B cell (primary cell): ENCODE measurements at regions not wholly inside any gene's neighbourhood (a gene's known extent, or its start where the extent isn't known, plus 50 kb on each side); places are given as distances from the start of the nearest gene placed in this dataset.

Source experiments
- CTCF ChIP-seq: fragments of 200-600 bp; IDR thresholded peaks from one replicate; pipeline ENCODE4 v1.8.0; 2022; ENCODE audit warnings: antibody characterized with exemption, mild to moderate bottlenecking
- EZH2 ChIP-seq: IDR thresholded peaks from 2 replicates; pipeline ENCODE4 v1.6.1; 2012; ENCODE audit warnings: borderline replicate concordance, low read depth, mild to moderate bottlenecking, moderate library complexity, low read length; ENCODE audit not compliant: insufficient read depth, poor library complexity, severe bottlenecking

GRCh38 chr10:124231168-124232155 is 138.1 kb upstream of the CHST15 start:
- TF ChIP-seq CTCF (no peak), EZH2 (no peak)
